Esophagus squamous epithelium (tissue), 4 donors: ENCODE measurements at regions not wholly inside any gene's neighbourhood (a gene's known extent, or its start where the extent isn't known, plus 50 kb on each side); places are given as distances from the start of the nearest gene placed in this dataset.

Experiments used
- CTCF ChIP-seq, 6 experiments: fragments of 450-650 bp in 4 of 6; fragments of 200-600 bp in 2 of 6; sonication (generic) in 2 of 6; IDR thresholded peaks; one replicate each; pipeline ENCODE4 v1.5.1; 2016 to 2019; ENCODE audit warnings: antibody characterized with exemption in 6 of 6, mild to moderate bottlenecking in 4 of 6, moderate library complexity in 4 of 6
- POLR2A ChIP-seq, 4 donors: fragments of 450-650 bp; IDR thresholded peaks; one replicate each; pipeline ENCODE4 v1.6.1; 2017; ENCODE audit warnings: antibody characterized with exemption in 4 of 4, mild to moderate bottlenecking in 4 of 4, moderate library complexity in 3 of 4

- TF ChIP-seq CTCF (IDR thresholded peaks at IDR 0.05) = no peak
- no peak for TF ChIP-seq POLR2A (IDR thresholded peaks at IDR 0.05)
These were observed 108.9 kb upstream of the EEF2KMT start for GRCh38 chr16:5206331-5206990.
